ENCODE measurements at regions not wholly inside any gene's neighbourhood (a gene's known extent, or its start where the extent isn't known, plus 50 kb on each side); places are given as distances from the start of the nearest gene placed in this dataset.

GRCh38 chr2:2775018-2775417 is 443.9 kb upstream of the MYT1L start:
- no peaks in the 10 kb centered on the region for H3K9me1 ChIP-seq (ENCODE audit: insufficient read depth, low read length)
- H4K91ac ChIP-seq (ENCODE audit: insufficient read depth, low read depth, low read length), result no peak overlapping the region
- no peak overlapping the region for H2AK5ac ChIP-seq (ENCODE audit: low read depth, low read length)
- WGBS, 2 experiments (ENCODE audit: extremely low coverage in 2 of 2, insufficient read length in 1 of 2), result 67% methylated on average over 1 of the region's 2 CpGs; no CpG with 5 or more reads in 1 of the 2 experiments
- no peak overlapping the region for H2BK20ac ChIP-seq (ENCODE audit: low read depth, low read length)
- H2AK9ac ChIP-seq (replicated peaks; ENCODE audit: low read depth, low read length, poor library complexity), result peak overlapping the region; percentile 28
- no peak overlapping the region for H3K23ac ChIP-seq (ENCODE audit: low read depth, low read length)
- no peak overlapping the region for H2BK15ac ChIP-seq (ENCODE audit: low read depth, low read length)
- no peak overlapping the region for H2BK5ac ChIP-seq (ENCODE audit: low read depth, low read length, poor library complexity, severe bottlenecking)
- no peaks in the 10 kb centered on the region for H3K79me1 ChIP-seq (ENCODE audit: low read depth in 1 of 2, low read length in 2 of 2)
- H4K5ac ChIP-seq (ENCODE audit: low read depth, low read length), result no peak overlapping the region
- H3K18ac ChIP-seq (ENCODE audit: low read depth, low read length), result no peak overlapping the region
- H3K9ac ChIP-seq (ENCODE audit: low read depth, low read length), result no peak overlapping the region
- no peak overlapping the region for H2BK120ac ChIP-seq (ENCODE audit: low read depth, low read length)
- ChIA-PET CTCF (no interaction called here), POLR2A (ENCODE audit: unreplicated experiment) (no interaction called here)
- H3K4me3 ChIP-seq (ENCODE audit: insufficient read depth, low read depth, low read length), result no peak overlapping the region
- ATAC-seq (ENCODE audit: low read depth), result no peak
- TF ChIP-seq MXI1 (IDR thresholded peaks at IDR 0.05; ENCODE audit: borderline replicate concordance, low read depth, low read length) (no peak), RCOR1 (IDR thresholded peaks at IDR 0.05; ENCODE audit: insufficient replicate concordance, low read length) (no peak), SMC3 (IDR thresholded peaks at IDR 0.05; ENCODE audit: low read depth, low read length) (no peak), POLR2A (IDR thresholded peaks at IDR 0.05; ENCODE audit: low read depth, low read length) (no peak)
- no peak for DNase-seq
- H3K27ac ChIP-seq (ENCODE audit: insufficient read depth, low read length), result no peak overlapping the region
- no peaks in the 10 kb centered on the region for H3K4me1 ChIP-seq (ENCODE audit: control insufficient read depth, insufficient read depth, low read length)
- no peak overlapping the region for H3K4me2 ChIP-seq (ENCODE audit: low read depth, low read length)
- H3K56ac ChIP-seq (ENCODE audit: extremely low read depth, insufficient read depth, low read length), result no peak overlapping the region
- H3K36me3 ChIP-seq (ENCODE audit: control insufficient read depth, insufficient read depth, low read length), result no peaks in the 10 kb centered on the region
- H3K27me3 ChIP-seq (ENCODE audit: control insufficient read depth, insufficient read depth, low read length), result no peaks in the 10 kb centered on the region
- no peak overlapping the region for H3K14ac ChIP-seq (replicated peaks; ENCODE audit: low read depth, low read length)
- H4K20me1 ChIP-seq (ENCODE audit: insufficient read depth, low read length), result no peaks in the 10 kb centered on the region
- no peak overlapping the region for H2AFZ ChIP-seq (replicated peaks; ENCODE audit: low read length, poor library complexity)
- H3K4ac ChIP-seq (ENCODE audit: low read depth, low read length), result no peak overlapping the region
- H3K9me3 ChIP-seq (ENCODE audit: control insufficient read depth, insufficient read depth, low read length), result peaks cover 48% of the 10 kb centered on the region
- no peak overlapping the region for H4K8ac ChIP-seq (ENCODE audit: low read depth in 2 of 2, low read length in 2 of 2)
- no TSS peak for BruUV-seq (replicated peaks)
- intact Hi-C loops (cut with micrococcal nuclease) (no loop called here), in situ Hi-C loops (cut with MboI; ENCODE audit: low sequenced_read_pairs) (no loop called here), dilution Hi-C loops (cut with HindIII; ENCODE audit: low sequenced_read_pairs, unreplicated experiment) (no loop called here)
